ENCODE measurements at regions not wholly inside any gene's neighbourhood (a gene's known extent, or its start where the extent isn't known, plus 50 kb on each side); places are given as distances from the start of the nearest gene placed in this dataset.

GRCh38 chr6:25013246-25013645 is 77.5 kb upstream of the RIPOR2 start:
- TF ChIP-seq CTCF (conservative IDR thresholded peaks at IDR 0.05 in 1 of 2, IDR thresholded peaks at IDR 0.05 in 1 of 2; ENCODE audit: extremely low read depth in 1 of 2, insufficient read depth in 1 of 2, low read depth in 1 of 2, low read length in 2 of 2) (no peak), EZH2 (IDR thresholded peaks at IDR 0.05; ENCODE audit: borderline replicate concordance, low read length) (no peak)
